Lower lobe of right lung (tissue), 2 donors: ENCODE measurements at regions not wholly inside any gene's neighbourhood (a gene's known extent, or its start where the extent isn't known, plus 50 kb on each side); places are given as distances from the start of the nearest gene placed in this dataset.
A peak's percentile ranks its signal among the peaks of the same experiment; 100 is the strongest.

ENCODE experiments used
- ATAC-seq, 2 donors: fragments of 200-7000 bp; cut with Tn5 transposase; one replicate each; pipeline ENCODE4 v1.9.1; 2020 to 2022; ENCODE audit warnings: mild to moderate bottlenecking in 2 of 2, moderate library complexity in 2 of 2
- DNase-seq: peaks from one replicate; pipeline ENCODE4 v3.0.0-alpha.2; 2020
- H3K27ac ChIP-seq: fragments of 200-600 bp; one replicate; pipeline ENCODE4 v1.8.0; 2022
- H3K27me3 ChIP-seq: fragments of 200-600 bp; one replicate; pipeline ENCODE4 v1.8.0; 2022; ENCODE audit warnings: low read depth
- H3K36me3 ChIP-seq: fragments of 200-600 bp; one replicate; pipeline ENCODE4 v1.8.0; 2022; ENCODE audit warnings: mild to moderate bottlenecking
- H3K4me1 ChIP-seq: fragments of 200-600 bp; one replicate; pipeline ENCODE4 v1.8.0; 2022
- H3K4me3 ChIP-seq: fragments of 200-600 bp; one replicate; pipeline ENCODE4 v1.8.0; 2022; ENCODE audit warnings: mild to moderate bottlenecking
- H3K9me3 ChIP-seq: fragments of 200-600 bp; one replicate; pipeline ENCODE4 v1.8.0; 2022
- CTCF ChIP-seq: fragments of 200-600 bp; IDR thresholded peaks from one replicate; pipeline ENCODE4 v1.8.0; 2022; ENCODE audit warnings: antibody characterized with exemption, mild to moderate bottlenecking
- intact Hi-C: fragments of 100-400 bp; cut with DNase I; formaldehyde crosslinking; loops from one replicate; pipeline ENCODE4 v1.11.0; 2022
- donor health status: DM: no; HTN: yes; CAD: no; lungs with severe emphysema.

GRCh38 chr21:14876524-14876840 is 188.3 kb downstream of the NRIP1 start:
- intact Hi-C loops = no loop called here
- H3K4me3 ChIP-seq = no peak overlapping the region
- ATAC-seq = no peak
- DNase-seq = no peak
- no peak overlapping the region for H3K27ac ChIP-seq
- no peaks in the 10 kb centered on the region for H3K36me3 ChIP-seq
- no peak for TF ChIP-seq CTCF
- peaks cover 15% of the 10 kb centered on the region for H3K4me1 ChIP-seq
- no peaks in the 10 kb centered on the region for H3K9me3 ChIP-seq
- H3K27me3 ChIP-seq = no peaks in the 10 kb centered on the region

- Histone ChIP-seq H3K9me3 (no peaks in the 10 kb centered on the region), H3K4me3 (no peak overlapping the region), H3K27me3 (no peaks in the 10 kb centered on the region), H3K27ac (no peak overlapping the region), H3K4me1 (peaks cover 15% of the 10 kb centered on the region), H3K36me3 (no peaks in the 10 kb centered on the region)
- intact Hi-C loops = no loop called here
- no peak for DNase-seq
- TF ChIP-seq CTCF = no peak
- peak; percentile 21 to 54 for ATAC-seq
Observed at GRCh38 chr21:14875704-14876523, 188.9 kb downstream of the NRIP1 start.

GRCh38 chr21:14875186-14875585 is 189.6 kb downstream of the NRIP1 start:
- no peaks in the 10 kb centered on the region for H3K27me3 ChIP-seq
- peaks cover 15% of the 10 kb centered on the region for H3K4me1 ChIP-seq
- H3K9me3 ChIP-seq = no peaks in the 10 kb centered on the region
- no peaks in the 10 kb centered on the region for H3K36me3 ChIP-seq
- ATAC-seq (no peak), DNase-seq (no peak)
- H3K4me3 ChIP-seq = no peak overlapping the region
- TF ChIP-seq CTCF = no peak
- no peak overlapping the region for H3K27ac ChIP-seq
- intact Hi-C loops = no loop called here

GRCh38 chr21:14874379-14874778 is 190.4 kb downstream of the NRIP1 start:
- no peak for ATAC-seq
- no peak for TF ChIP-seq CTCF
- DNase-seq = no peak
- no peaks in the 10 kb centered on the region for H3K36me3 ChIP-seq
- peaks cover 18% of the 10 kb centered on the region for H3K4me1 ChIP-seq
- no peak overlapping the region for H3K4me3 ChIP-seq
- H3K27me3 ChIP-seq = no peaks in the 10 kb centered on the region
- H3K9me3 ChIP-seq = no peaks in the 10 kb centered on the region
- no peak overlapping the region for H3K27ac ChIP-seq
- intact Hi-C loops = no loop called here

GRCh38 chr21:14871861-14872260 is 192.9 kb downstream of the NRIP1 start:
- no peaks in the 10 kb centered on the region for H3K27me3 ChIP-seq
- DNase-seq (no peak), ATAC-seq (no peak)
- peaks cover 11% of the 10 kb centered on the region for H3K4me1 ChIP-seq
- H3K9me3 ChIP-seq = no peaks in the 10 kb centered on the region
- no peak for TF ChIP-seq CTCF
- no peaks in the 10 kb centered on the region for H3K36me3 ChIP-seq
- H3K27ac ChIP-seq = no peak overlapping the region
- no peak overlapping the region for H3K4me3 ChIP-seq
- intact Hi-C loops = no loop called here

- peaks cover 11% of the 10 kb centered on the region for H3K4me1 ChIP-seq
- DNase-seq (no peak), ATAC-seq (no peak)
- H3K9me3 ChIP-seq = no peaks in the 10 kb centered on the region
- intact Hi-C loops = no loop called here
- no peak overlapping the region for H3K27ac ChIP-seq
- no peak overlapping the region for H3K4me3 ChIP-seq
- TF ChIP-seq CTCF = no peak
- no peaks in the 10 kb centered on the region for H3K27me3 ChIP-seq
- H3K36me3 ChIP-seq = no peaks in the 10 kb centered on the region
Observed at GRCh38 chr21:14870853-14871149, 194.0 kb downstream of the NRIP1 start.
